ENCODE measurements at regions not wholly inside any gene's neighbourhood (a gene's known extent, or its start where the extent isn't known, plus 50 kb on each side); places are given as distances from the start of the nearest gene placed in this dataset.

DNA sequence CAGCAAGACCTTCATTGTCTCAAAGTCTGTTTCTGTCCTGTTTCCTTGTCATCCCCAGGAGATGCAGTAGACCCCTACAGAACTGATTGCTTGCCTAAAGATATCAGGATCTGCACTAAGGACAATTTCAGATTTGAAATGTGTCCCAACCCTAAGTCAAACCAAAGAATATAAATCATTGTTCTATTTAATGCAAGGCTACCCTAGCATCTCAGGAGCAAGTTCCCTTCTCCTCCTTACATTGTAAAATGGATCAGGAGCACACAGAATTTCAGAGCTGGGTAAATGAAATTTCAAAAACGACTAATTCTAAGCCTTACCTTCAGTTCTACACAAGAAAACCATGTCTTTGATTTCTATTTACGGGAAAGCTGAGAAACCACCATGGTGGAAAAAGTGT lies 360.9 kb upstream of the KCNH8 start:
- H3K9me1 ChIP-seq (ENCODE audit: insufficient read depth, low read length): no peaks in the 10 kb centered on the region
- H3K9ac ChIP-seq (ENCODE audit: low read depth, low read length): no peak overlapping the region
- TF ChIP-seq, protein P1, sequence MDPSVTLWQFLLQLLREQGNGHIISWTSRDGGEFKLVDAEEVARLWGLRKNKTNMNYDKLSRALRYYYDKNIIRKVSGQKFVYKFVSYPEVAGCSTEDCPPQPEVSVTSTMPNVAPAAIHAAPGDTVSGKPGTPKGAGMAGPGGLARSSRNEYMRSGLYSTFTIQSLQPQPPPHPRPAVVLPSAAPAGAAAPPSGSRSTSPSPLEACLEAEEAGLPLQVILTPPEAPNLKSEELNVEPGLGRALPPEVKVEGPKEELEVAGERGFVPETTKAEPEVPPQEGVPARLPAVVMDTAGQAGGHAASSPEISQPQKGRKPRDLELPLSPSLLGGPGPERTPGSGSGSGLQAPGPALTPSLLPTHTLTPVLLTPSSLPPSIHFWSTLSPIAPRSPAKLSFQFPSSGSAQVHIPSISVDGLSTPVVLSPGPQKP (IDR thresholded peaks at IDR 0.05; ENCODE audit: borderline replicate concordance, low read depth, low read length): no peak
- TF ChIP-seq RAD21 (IDR thresholded peaks at IDR 0.05; ENCODE audit: low read length) (no peak), MAZ (IDR thresholded peaks at IDR 0.05; ENCODE audit: borderline replicate concordance, low read depth, low read length) (no peak), CEBPB (IDR thresholded peaks at IDR 0.05; ENCODE audit: low read depth, low read length) (no peak), MXI1 (IDR thresholded peaks at IDR 0.05; ENCODE audit: borderline replicate concordance, low read depth, low read length) (no peak), RFX5 (IDR thresholded peaks at IDR 0.05; ENCODE audit: low read depth, low read length) (no peak), CHD1 (IDR thresholded peaks at IDR 0.05; ENCODE audit: low read depth, low read length) (no peak), NFE2L2 (IDR thresholded peaks at IDR 0.05; ENCODE audit: low read depth, low read length) (no peak), BHLHE40 (IDR thresholded peaks at IDR 0.05; ENCODE audit: low read depth, low read length) (no peak), MAFK (IDR thresholded peaks at IDR 0.05; ENCODE audit: low read depth, low read length) (no peak), SMC3 (IDR thresholded peaks at IDR 0.05; ENCODE audit: low read depth, low read length) (no peak), FOS (IDR thresholded peaks at IDR 0.05; ENCODE audit: low read depth, low read length) (no peak), POLR2A (IDR thresholded peaks at IDR 0.05; ENCODE audit: low read depth, low read length) (no peak)
- TF ChIP-seq, protein P2, sequence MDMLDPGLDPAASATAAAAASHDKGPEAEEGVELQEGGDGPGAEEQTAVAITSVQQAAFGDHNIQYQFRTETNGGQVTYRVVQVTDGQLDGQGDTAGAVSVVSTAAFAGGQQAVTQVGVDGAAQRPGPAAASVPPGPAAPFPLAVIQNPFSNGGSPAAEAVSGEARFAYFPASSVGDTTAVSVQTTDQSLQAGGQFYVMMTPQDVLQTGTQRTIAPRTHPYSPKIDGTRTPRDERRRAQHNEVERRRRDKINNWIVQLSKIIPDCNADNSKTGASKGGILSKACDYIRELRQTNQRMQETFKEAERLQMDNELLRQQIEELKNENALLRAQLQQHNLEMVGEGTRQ (IDR thresholded peaks at IDR 0.05; ENCODE audit: low read depth, low read length): no peak
- TF ChIP-seq, protein P3, sequence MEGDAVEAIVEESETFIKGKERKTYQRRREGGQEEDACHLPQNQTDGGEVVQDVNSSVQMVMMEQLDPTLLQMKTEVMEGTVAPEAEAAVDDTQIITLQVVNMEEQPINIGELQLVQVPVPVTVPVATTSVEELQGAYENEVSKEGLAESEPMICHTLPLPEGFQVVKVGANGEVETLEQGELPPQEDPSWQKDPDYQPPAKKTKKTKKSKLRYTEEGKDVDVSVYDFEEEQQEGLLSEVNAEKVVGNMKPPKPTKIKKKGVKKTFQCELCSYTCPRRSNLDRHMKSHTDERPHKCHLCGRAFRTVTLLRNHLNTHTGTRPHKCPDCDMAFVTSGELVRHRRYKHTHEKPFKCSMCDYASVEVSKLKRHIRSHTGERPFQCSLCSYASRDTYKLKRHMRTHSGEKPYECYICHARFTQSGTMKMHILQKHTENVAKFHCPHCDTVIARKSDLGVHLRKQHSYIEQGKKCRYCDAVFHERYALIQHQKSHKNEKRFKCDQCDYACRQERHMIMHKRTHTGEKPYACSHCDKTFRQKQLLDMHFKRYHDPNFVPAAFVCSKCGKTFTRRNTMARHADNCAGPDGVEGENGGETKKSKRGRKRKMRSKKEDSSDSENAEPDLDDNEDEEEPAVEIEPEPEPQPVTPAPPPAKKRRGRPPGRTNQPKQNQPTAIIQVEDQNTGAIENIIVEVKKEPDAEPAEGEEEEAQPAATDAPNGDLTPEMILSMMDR (conservative IDR thresholded peaks at IDR 0.05; ENCODE audit: low read depth, low read length): no peak
- no peak overlapping the region for H3K14ac ChIP-seq (replicated peaks; ENCODE audit: low read depth, low read length)
- H3K4me2 ChIP-seq (ENCODE audit: low read depth, low read length): no peak overlapping the region
- POLR2A ChIA-PET (ENCODE audit: unreplicated experiment): no interaction called here
- H2BK5ac ChIP-seq (ENCODE audit: low read depth, low read length, poor library complexity, severe bottlenecking): no peak overlapping the region
- no peaks in the 10 kb centered on the region for H3K9me3 ChIP-seq (ENCODE audit: control insufficient read depth, insufficient read depth, low read length)
- no peak overlapping the region for H3K18ac ChIP-seq (ENCODE audit: low read depth, low read length)
- no peak overlapping the region for H4K5ac ChIP-seq (ENCODE audit: low read depth, low read length)
- H3K23ac ChIP-seq (ENCODE audit: low read depth, low read length): no peak overlapping the region
- no peak overlapping the region for H4K8ac ChIP-seq (ENCODE audit: low read depth in 2 of 2, low read length in 2 of 2)
- H2AK9ac ChIP-seq (replicated peaks; ENCODE audit: low read depth, low read length, poor library complexity): no peak overlapping the region
- H2AFZ ChIP-seq (replicated peaks; ENCODE audit: low read length, poor library complexity): no peak overlapping the region
- H3K56ac ChIP-seq (ENCODE audit: extremely low read depth, insufficient read depth, low read length): no peak overlapping the region
- CTCF ChIA-PET: no interaction called here
- BruUV-seq (replicated peaks): no TSS peak
- no peak overlapping the region for H3K27ac ChIP-seq (ENCODE audit: insufficient read depth, low read length)
- no peaks in the 10 kb centered on the region for H4K20me1 ChIP-seq (ENCODE audit: insufficient read depth, low read length)
- no peak for ATAC-seq (ENCODE audit: low read depth)
- H3K4me1 ChIP-seq (ENCODE audit: control insufficient read depth, insufficient read depth, low read length): no peaks in the 10 kb centered on the region
- no peak overlapping the region for H3K4me3 ChIP-seq (ENCODE audit: insufficient read depth, low read depth, low read length)
- H3K79me1 ChIP-seq (ENCODE audit: low read depth in 1 of 2, low read length in 2 of 2): no peaks in the 10 kb centered on the region
- no peak overlapping the region for H2BK120ac ChIP-seq (ENCODE audit: low read depth, low read length)
- no peak overlapping the region for H2AK5ac ChIP-seq (ENCODE audit: low read depth, low read length)
- no peak for DNase-seq
- intact Hi-C loops (cut with micrococcal nuclease): no loop called here
- in situ Hi-C loops (cut with MboI; ENCODE audit: low sequenced_read_pairs): no loop called here
- no peak overlapping the region for H4K91ac ChIP-seq (ENCODE audit: insufficient read depth, low read depth, low read length)
- H3K36me3 ChIP-seq (ENCODE audit: control insufficient read depth, insufficient read depth, low read length): no peaks in the 10 kb centered on the region
- H3K27me3 ChIP-seq (ENCODE audit: control insufficient read depth, insufficient read depth, low read length): no peaks in the 10 kb centered on the region
- no peak overlapping the region for H2BK15ac ChIP-seq (ENCODE audit: low read depth, low read length)
- no CpG with 5 or more reads among the region's 2 CpGs for WGBS, 2 experiments (ENCODE audit: extremely low coverage in 2 of 2, insufficient read length in 1 of 2)
- H2BK20ac ChIP-seq (ENCODE audit: low read depth, low read length): no peak overlapping the region
- dilution Hi-C loops (cut with HindIII; ENCODE audit: low sequenced_read_pairs, unreplicated experiment): no loop called here
- H3K4ac ChIP-seq (ENCODE audit: low read depth, low read length): no peak overlapping the region
